Activated CD4-positive, alpha-beta T cell treated with anti-CD3 and anti-CD28 coated beads, Interleukin-2, amount 10 ng/mL, durations not matched to agents 7 days and 5 days (primary cell): ENCODE measurements at regions not wholly inside any gene's neighbourhood (a gene's known extent, or its start where the extent isn't known, plus 50 kb on each side); places are given as distances from the start of the nearest gene placed in this dataset.

ENCODE experiments used
- CTCF ChIA-PET: fragments of 350-600 bp; sonication (Branson Sonifier 250); formaldehyde crosslinking; loops from one replicate; lab custom pipeline; 2021; ENCODE audit warnings: antibody characterized with exemption; lab: Charles Lee
- POLR2A ChIA-PET: fragments of 350-600 bp; sonication (Branson Sonifier 250); formaldehyde crosslinking; loops from one replicate; lab custom pipeline; 2021; ENCODE audit warnings: antibody characterized with exemption; lab: Charles Lee
- DNase-seq: peaks from one replicate; pipeline ENCODE4 v3.0.0-alpha.2; 2020
- H3K27ac Mint-ChIP-seq: one replicate; pipeline ENCODE4 v1.8.0; 2021; ENCODE audit warnings: mild to moderate bottlenecking, moderate library complexity, mixed read lengths
- H3K27me3 Mint-ChIP-seq: one replicate; pipeline ENCODE4 v1.8.0; 2021; ENCODE audit warnings: mixed read lengths
- H3K36me3 Mint-ChIP-seq: one replicate; pipeline ENCODE4 v1.8.0; 2021; ENCODE audit warnings: low read depth, mixed read lengths
- H3K4me1 Mint-ChIP-seq: one replicate; pipeline ENCODE4 v1.8.0; 2021; ENCODE audit warnings: mixed read lengths
- H3K4me3 Mint-ChIP-seq: one replicate; pipeline ENCODE4 v1.8.0; 2021; ENCODE audit warnings: mild to moderate bottlenecking, moderate library complexity, mixed read lengths
- H3K9me3 Mint-ChIP-seq: one replicate; pipeline ENCODE4 v1.8.0; 2021; ENCODE audit warnings: mixed read lengths

DNA sequence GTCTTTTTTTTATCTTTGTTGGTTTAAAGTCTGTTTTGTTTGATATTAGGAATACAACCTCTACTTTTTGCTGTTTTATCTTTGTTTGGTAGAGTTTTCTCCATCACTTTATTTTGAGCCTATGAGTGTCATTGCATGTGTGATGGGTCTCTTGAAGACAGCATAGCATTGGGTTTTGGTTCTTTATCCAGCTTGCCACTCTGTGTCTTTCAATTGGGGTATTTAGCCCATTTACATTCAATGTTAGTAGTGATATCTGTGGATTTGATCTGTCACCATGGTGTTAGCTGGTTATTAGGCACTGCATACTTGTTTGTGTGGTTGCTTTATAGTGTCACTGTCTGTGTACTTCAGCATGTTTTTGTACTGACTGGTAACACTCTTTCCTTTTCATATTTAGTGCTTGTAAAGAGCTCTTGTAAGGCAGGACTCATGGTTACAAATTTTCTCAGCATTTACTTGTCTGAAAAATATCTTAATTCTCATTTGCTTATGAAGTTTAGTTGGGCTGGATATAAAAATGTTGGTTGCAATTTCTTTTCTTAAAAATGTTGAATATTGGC lies 845.5 kb downstream of the TLE4 start:
- H3K4me1 Mint-ChIP-seq = no peaks in the 10 kb centered on the region
- H3K36me3 Mint-ChIP-seq = no peaks in the 10 kb centered on the region
- H3K4me3 Mint-ChIP-seq = no peak overlapping the region
- H3K27ac Mint-ChIP-seq = no peak overlapping the region
- H3K9me3 Mint-ChIP-seq = peaks cover 24% of the 10 kb centered on the region
- POLR2A ChIA-PET = no interaction called here
- H3K27me3 Mint-ChIP-seq = no peaks in the 10 kb centered on the region
- CTCF ChIA-PET = no interaction called here
- DNase-seq = no peak

DNA sequence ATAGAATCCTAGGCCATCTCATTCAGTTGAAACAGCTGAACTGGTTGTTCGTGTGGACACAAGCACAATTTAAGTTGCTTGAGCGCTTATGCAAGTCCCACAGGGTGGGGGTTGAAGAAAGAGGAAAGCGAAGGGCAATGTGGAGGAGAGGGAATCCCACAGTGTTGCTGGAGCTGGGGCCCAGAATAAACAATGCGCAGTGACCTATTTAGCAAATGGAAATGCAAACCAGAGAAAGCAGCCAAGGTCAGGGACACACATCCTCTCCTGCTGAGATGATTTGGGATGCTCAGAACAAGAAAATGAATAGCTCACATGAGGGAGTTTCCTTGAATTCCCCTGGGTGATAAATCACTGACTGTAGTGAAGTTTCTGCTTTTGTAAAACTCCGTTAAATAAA lies 838.3 kb downstream of the TLE4 start:
- Mint-ChIP-seq H3K27ac (no peak overlapping the region), H3K4me3 (no peak overlapping the region), H3K4me1 (no peaks in the 10 kb centered on the region), H3K9me3 (no peaks in the 10 kb centered on the region), H3K36me3 (no peaks in the 10 kb centered on the region), H3K27me3 (no peaks in the 10 kb centered on the region)
- ChIA-PET POLR2A (no interaction called here), CTCF (no interaction called here)
- DNase-seq = no peak

DNA sequence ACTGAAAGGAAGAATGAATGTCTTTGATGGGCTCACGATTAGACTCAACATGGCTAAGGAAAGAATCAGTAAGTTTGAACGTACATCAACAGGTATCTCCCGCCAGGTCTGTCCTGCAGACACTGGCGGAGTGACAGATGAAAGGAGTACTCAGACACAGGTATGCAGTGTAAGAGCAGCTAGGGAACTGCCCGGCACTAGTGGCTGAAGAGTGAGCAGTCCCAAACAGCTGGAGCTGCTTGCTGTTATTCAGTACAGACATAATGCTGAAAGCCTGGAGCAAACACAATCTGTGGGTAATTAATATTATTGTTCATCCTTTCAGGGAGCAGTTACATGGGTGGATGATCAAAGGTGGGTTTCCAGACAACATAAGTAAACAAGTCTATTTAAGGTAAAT lies 835.5 kb downstream of the TLE4 start:
- Mint-ChIP-seq H3K9me3 (peaks cover 3% of the 10 kb centered on the region), H3K27me3 (no peaks in the 10 kb centered on the region), H3K4me3 (no peak overlapping the region), H3K27ac (no peak overlapping the region), H3K4me1 (no peaks in the 10 kb centered on the region), H3K36me3 (no peaks in the 10 kb centered on the region)
- POLR2A ChIA-PET = no interaction called here
- CTCF ChIA-PET = no interaction called here
- no peak for DNase-seq

DNA sequence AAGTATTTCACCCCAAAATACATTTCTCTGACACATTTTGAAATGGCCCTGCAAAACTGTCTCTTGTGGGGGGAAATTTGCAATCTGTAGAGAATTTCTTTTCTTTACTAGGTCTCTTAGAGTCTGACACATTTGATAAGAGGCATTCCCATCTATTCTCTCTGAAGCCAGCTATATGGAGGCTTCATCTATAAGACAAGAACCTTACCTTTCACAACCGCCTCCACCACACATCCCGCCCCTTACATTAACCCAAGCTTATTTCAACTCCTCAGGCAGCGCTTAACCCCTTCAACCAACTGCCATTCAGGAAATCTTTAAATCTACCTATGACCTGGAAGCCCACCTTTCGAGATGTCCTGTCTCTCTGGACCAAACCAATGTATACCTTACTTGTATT lies 829.5 kb downstream of the TLE4 start:
- no peak for DNase-seq
- Mint-ChIP-seq H3K4me3 (no peak overlapping the region), H3K9me3 (peaks cover 3% of the 10 kb centered on the region), H3K4me1 (no peaks in the 10 kb centered on the region), H3K27ac (no peak overlapping the region), H3K36me3 (no peaks in the 10 kb centered on the region), H3K27me3 (no peaks in the 10 kb centered on the region)
- CTCF ChIA-PET = no interaction called here
- POLR2A ChIA-PET = no interaction called here

DNA sequence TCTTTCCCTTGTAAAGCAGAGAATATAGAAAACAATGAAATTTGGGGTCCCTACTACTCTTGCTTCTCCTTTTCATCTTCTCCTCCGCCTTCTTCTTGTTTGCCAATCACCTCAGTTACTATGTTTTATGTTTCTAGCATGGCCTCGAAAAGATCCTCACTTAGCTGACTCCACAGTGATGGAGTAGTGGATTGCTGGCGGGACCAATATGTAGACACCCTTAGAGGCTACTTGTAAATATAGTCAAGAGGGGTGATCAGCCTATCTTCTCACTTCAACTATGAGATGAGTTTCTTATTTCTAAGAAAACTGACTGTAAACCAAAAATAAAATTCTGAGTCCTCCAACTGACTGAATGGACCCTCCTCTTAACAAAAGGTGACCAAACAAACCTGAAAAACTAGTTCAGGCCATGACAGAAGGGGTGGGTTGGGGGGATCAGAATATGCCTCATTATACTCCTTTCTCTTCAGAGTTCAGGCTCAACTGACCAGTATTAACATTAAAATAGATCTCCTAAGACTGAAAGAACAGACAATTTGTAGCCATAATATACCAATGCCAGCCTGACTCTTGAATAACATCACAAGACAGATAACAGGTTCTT lies 829.0 kb downstream of the TLE4 start:
- no peaks in the 10 kb centered on the region for H3K27me3 Mint-ChIP-seq
- no peak for DNase-seq
- no peaks in the 10 kb centered on the region for H3K36me3 Mint-ChIP-seq
- H3K4me1 Mint-ChIP-seq = no peaks in the 10 kb centered on the region
- H3K9me3 Mint-ChIP-seq = peaks cover 3% of the 10 kb centered on the region
- POLR2A ChIA-PET = no interaction called here
- H3K27ac Mint-ChIP-seq = no peak overlapping the region
- H3K4me3 Mint-ChIP-seq = no peak overlapping the region
- CTCF ChIA-PET = no interaction called here

DNA sequence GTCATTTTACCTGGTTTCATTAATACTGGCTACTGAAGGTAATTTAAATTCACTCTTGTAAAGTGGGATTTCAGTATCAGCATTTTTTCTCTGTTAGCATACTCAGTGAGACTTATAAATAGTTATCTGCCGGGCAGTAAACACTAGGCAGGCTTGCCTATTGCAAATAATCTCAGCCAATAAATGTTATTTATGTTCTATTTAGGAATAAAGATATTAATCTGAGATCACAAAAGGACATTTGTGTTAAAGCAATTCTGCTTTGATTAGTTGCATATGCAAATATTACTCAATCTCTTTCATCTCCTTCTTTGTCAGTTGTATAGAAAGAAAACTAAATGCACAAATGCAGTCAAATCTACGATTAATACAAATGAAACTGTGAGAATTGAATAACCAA lies 827.8 kb downstream of the TLE4 start:
- Mint-ChIP-seq H3K9me3 (peaks cover under 1% of the 10 kb centered on the region), H3K27ac (no peak overlapping the region), H3K36me3 (no peaks in the 10 kb centered on the region), H3K27me3 (no peaks in the 10 kb centered on the region), H3K4me3 (no peak overlapping the region), H3K4me1 (no peaks in the 10 kb centered on the region)
- ChIA-PET POLR2A (no interaction called here), CTCF (no interaction called here)
- no peak for DNase-seq

DNA sequence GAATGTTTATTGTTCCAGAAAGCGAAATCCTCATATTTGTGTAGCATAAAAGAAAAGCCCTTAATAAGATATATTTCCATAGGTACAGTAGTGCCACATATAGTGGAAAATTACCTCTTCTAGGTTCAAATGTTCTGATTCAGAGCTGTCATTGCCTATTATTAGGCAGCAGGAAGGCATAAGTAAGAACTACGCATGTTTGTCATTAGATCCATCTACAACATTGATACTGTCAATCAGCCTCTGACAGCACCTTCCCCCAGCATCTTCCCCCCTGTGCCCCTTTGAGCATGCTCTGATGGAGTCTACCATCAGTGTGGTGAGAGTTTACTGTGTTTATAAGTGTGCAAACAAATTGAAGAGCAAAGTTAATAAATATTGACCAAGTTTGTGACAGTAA lies 816.1 kb downstream of the TLE4 start:
- Mint-ChIP-seq H3K4me3 (no peak overlapping the region), H3K9me3 (peaks cover 3% of the 10 kb centered on the region), H3K4me1 (no peaks in the 10 kb centered on the region), H3K27ac (no peak overlapping the region), H3K27me3 (no peaks in the 10 kb centered on the region), H3K36me3 (no peaks in the 10 kb centered on the region)
- ChIA-PET CTCF (no interaction called here), POLR2A (no interaction called here)
- no peak for DNase-seq

DNA sequence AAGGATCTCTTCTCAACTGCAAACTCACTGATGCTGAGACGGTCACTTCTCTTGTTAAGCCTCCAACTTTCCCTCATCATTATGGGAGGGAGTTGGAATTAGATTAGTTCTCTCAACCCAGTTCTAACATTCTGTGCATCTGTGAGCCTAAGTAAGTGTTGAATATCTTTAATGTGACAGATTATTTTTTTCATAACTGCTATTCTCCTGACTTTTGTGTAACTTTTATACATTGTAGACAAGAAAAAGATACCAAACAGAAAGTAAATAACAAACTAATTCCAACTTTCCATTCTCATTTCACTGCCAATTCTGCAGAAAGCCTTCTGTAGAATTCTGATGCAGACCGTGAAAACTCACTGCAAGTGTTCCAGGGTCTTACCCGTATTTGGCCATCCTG lies 813.5 kb downstream of the TLE4 start:
- no peaks in the 10 kb centered on the region for H3K4me1 Mint-ChIP-seq
- POLR2A ChIA-PET = no interaction called here
- no peaks in the 10 kb centered on the region for H3K36me3 Mint-ChIP-seq
- H3K27me3 Mint-ChIP-seq = no peaks in the 10 kb centered on the region
- no peaks in the 10 kb centered on the region for H3K9me3 Mint-ChIP-seq
- no peak overlapping the region for H3K27ac Mint-ChIP-seq
- CTCF ChIA-PET = no interaction called here
- DNase-seq = no peak
- no peak overlapping the region for H3K4me3 Mint-ChIP-seq

DNA sequence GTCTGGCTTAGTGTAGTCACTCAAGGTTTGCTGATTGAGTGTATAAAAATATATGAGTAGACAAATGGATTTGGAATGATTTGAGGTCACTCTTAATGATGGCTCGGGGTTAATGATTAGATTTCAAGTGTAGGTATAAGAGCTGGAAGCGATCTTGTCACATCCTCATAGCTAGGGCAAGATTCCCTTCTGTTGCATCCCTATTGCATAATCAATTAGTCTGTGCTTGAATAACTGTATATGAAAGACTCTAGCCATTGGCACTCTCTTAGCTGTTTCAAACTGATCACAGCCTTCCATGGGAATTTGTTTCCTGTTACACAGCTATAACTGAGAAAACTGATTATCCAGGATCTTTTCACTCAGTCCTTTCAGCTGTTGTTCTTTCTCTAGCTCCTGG lies 811.6 kb downstream of the TLE4 start:
- POLR2A ChIA-PET = no interaction called here
- Mint-ChIP-seq H3K9me3 (no peaks in the 10 kb centered on the region), H3K27me3 (no peaks in the 10 kb centered on the region), H3K4me1 (no peaks in the 10 kb centered on the region), H3K4me3 (no peak overlapping the region), H3K36me3 (no peaks in the 10 kb centered on the region), H3K27ac (no peak overlapping the region)
- CTCF ChIA-PET = no interaction called here
- no peak for DNase-seq

DNA sequence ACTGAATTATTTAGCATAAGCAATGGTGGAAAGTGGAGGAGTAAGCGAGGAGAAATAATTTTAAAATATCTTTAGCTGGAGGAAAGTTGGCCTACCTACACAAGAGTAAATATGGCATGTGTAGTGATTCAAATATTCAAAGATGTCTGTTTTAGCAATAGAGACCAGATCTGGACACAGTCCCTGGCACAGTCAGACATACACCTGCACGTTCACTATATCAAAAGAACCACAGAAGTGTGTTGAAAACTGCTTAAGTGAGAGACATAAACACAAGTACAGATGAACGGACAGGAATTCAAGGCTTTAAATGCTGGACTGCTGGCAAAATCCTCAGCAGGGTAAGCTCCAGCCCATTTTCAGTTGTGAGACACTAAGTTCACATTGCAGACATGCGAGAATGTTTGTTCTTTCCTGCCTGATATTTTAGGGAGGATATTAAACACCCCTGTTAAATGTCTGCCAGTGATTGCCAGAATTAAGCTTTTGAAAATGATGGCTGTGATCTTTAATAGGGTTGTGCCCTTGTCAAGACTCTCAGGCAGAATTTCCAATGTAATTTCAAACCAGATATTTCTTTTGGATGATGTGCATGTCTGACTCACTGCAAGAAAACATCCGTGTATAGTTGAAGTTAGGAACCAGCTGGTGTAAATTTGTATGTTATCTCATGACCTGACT lies 810.6 kb downstream of the TLE4 start:
- Mint-ChIP-seq H3K36me3 (no peaks in the 10 kb centered on the region), H3K27me3 (no peaks in the 10 kb centered on the region), H3K9me3 (no peaks in the 10 kb centered on the region), H3K4me3 (no peak overlapping the region), H3K27ac (no peak overlapping the region), H3K4me1 (no peaks in the 10 kb centered on the region)
- ChIA-PET CTCF (no interaction called here), POLR2A (no interaction called here)
- DNase-seq = no peak

DNA sequence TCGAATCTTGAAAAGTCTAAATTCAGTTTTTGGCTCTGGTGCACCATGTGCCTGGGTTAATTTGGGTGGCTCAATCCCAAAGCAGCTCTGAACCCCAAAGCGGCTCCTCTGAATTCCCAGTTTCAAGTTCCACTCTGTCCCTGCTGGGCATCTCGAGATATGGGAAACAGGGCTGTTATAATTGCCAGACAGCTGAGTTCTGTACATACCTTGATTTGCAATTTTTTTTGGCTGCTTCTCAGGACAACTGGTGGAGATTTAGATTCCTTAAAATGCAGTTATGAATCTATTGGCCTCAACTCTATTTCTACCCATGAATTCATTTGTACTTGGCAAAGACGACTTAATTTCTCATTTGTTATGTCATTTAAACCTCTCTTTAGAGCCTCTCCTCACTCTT lies 808.5 kb downstream of the TLE4 start:
- no peak overlapping the region for H3K4me3 Mint-ChIP-seq
- H3K9me3 Mint-ChIP-seq = no peaks in the 10 kb centered on the region
- no peak for DNase-seq
- H3K36me3 Mint-ChIP-seq = no peaks in the 10 kb centered on the region
- ChIA-PET POLR2A (no interaction called here), CTCF (interaction anchor here (0.6 kb wide), 1 partner anchor 17 kb away, joined by 3 read pairs; no protein-coding TSS in a partner anchor)
- no peak overlapping the region for H3K27ac Mint-ChIP-seq
- H3K27me3 Mint-ChIP-seq = no peaks in the 10 kb centered on the region
- H3K4me1 Mint-ChIP-seq = no peaks in the 10 kb centered on the region

DNA sequence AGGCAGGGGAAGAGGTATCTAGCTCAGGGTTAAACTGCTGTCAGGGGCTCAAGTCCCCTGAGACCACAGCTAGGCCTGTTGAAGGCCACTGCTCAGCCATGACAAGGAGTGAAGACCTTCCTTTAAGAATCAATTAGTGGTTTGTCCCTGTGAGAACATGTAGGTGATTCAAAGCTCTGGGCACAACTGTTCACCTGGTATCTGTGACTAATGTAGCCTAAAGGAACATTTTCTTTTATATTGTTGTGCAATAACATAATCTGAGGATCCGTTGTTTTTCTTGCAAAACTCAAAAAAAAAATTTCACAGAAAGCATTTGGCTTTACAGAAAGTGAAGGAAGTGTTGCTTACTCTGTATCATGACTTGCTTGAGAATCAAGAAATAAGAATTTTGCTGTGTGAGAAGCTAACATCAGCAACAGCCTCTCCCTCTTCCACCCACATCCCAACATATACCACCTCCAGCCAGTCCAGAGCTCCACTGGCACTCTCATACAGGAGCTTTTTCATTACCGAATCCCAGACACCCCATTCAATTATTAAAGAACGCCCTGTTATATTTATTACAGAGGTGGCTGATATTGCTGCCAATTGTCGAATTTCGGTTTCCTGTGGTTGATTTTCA lies 807.0 kb downstream of the TLE4 start:
- Mint-ChIP-seq H3K9me3 (no peaks in the 10 kb centered on the region), H3K27ac (no peak overlapping the region), H3K27me3 (no peaks in the 10 kb centered on the region), H3K4me1 (no peaks in the 10 kb centered on the region), H3K36me3 (no peaks in the 10 kb centered on the region), H3K4me3 (no peak overlapping the region)
- CTCF ChIA-PET = no interaction called here
- POLR2A ChIA-PET = no interaction called here
- no peak for DNase-seq

DNA sequence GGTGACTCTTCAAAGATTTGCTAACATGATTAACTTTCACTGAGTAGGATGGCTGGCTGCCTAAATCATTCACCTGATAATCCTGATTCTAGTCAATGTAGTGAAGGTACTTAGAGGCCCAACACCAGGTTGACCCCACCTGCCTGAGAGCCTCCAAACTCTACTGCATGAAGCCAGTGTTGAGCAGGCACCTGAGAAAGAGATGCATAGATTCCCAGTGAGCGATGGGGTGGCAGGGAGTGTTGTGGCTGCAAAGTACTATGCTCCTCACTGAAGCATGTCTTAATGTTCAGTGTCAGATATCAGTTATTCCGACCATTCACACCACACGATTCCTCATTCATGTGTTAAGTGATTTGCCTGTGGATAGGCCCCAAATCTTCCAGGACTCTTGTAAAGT lies 804.4 kb downstream of the TLE4 start:
- Mint-ChIP-seq H3K27me3 (no peaks in the 10 kb centered on the region), H3K4me1 (no peaks in the 10 kb centered on the region), H3K9me3 (no peaks in the 10 kb centered on the region), H3K36me3 (no peaks in the 10 kb centered on the region), H3K27ac (no peak overlapping the region), H3K4me3 (no peak overlapping the region)
- CTCF ChIA-PET = no interaction called here
- no peak for DNase-seq
- POLR2A ChIA-PET = no interaction called here
